Neural cell (in vitro differentiated cells): ENCODE measurements at regions not wholly inside any gene's neighbourhood (a gene's known extent, or its start where the extent isn't known, plus 50 kb on each side); places are given as distances from the start of the nearest gene placed in this dataset.

ENCODE experiments used
- H2AFZ ChIP-seq: fragments of 200-600, 300-800 bp; sonication (generic), shearing (Covaris generic); 2 replicates; pipeline ENCODE4 v1.6.0; 2014; ENCODE audit warnings: low read depth, mild to moderate bottlenecking, antibody characterized with exemption, low read length, moderate library complexity
- H3F3A ChIP-seq: fragments of 200-600 bp; shearing (Covaris generic); 2 replicates; pipeline ENCODE4 v1.6.1; 2016; ENCODE audit warnings: mild to moderate bottlenecking, moderate library complexity, mixed read lengths, antibody characterized with exemption, low read length; ENCODE audit not compliant: insufficient read depth, poor library complexity, severe bottlenecking
- H3K27ac ChIP-seq: fragments of 200-600, 300-800 bp; sonication (generic), shearing (Covaris generic); 2 replicates; pipeline ENCODE4 v1.5.1; 2014; ENCODE audit warnings: mild to moderate bottlenecking, low read length, moderate library complexity
- H3K27me3 ChIP-seq: fragments of 300-800, 200-600 bp; sonication (generic), shearing (Covaris generic); 2 replicates; pipeline ENCODE4 v1.6.0; 2014; ENCODE audit warnings: mild to moderate bottlenecking, low read depth, low read length, moderate library complexity; ENCODE audit not compliant: insufficient read depth
- H3K36me3 ChIP-seq: fragments of 300-800, 200-600 bp; sonication (generic), shearing (Covaris generic); 2 replicates; pipeline ENCODE4 v1.5.1; 2014; ENCODE audit warnings: mild to moderate bottlenecking, antibody characterized with exemption, low read length, moderate library complexity; ENCODE audit not compliant: insufficient read depth
- H3K4me2 ChIP-seq: fragments of 300-800, 200-600 bp; sonication (generic), shearing (Covaris generic); 2 replicates; pipeline ENCODE4 v1.6.0; 2014; ENCODE audit warnings: mild to moderate bottlenecking, low read length
- H3K4me3 ChIP-seq: fragments of 300-800, 200-600 bp; sonication (generic), shearing (Covaris generic); 2 replicates; pipeline ENCODE4 v1.5.1; 2014; ENCODE audit warnings: mild to moderate bottlenecking, low read length, moderate library complexity
- H3K79me2 ChIP-seq: fragments of 200-600 bp; shearing (Covaris generic); replicated peaks from 2 replicates; pipeline ENCODE4 v1.6.0; 2014; ENCODE audit warnings: mild to moderate bottlenecking, low read length, moderate library complexity; ENCODE audit not compliant: insufficient read depth
- H3K9ac ChIP-seq: fragments of 300-800, 200-600 bp; sonication (generic), shearing (Covaris generic); 2 replicates; pipeline ENCODE4 v1.6.1; 2016; ENCODE audit warnings: mild to moderate bottlenecking, low read length, mixed read lengths
- H3K9me2 ChIP-seq: fragments of 200-600 bp; shearing (Covaris generic); 2 replicates; pipeline ENCODE4 v1.6.1; 2016; ENCODE audit warnings: mild to moderate bottlenecking, low read length, mixed read lengths; ENCODE audit not compliant: insufficient read depth
- H3K9me3 ChIP-seq: fragments of 200-600, 300-800 bp; sonication (generic), shearing (Covaris generic); 2 replicates; pipeline ENCODE4 v1.6.1; 2016; ENCODE audit warnings: mild to moderate bottlenecking, mixed run types, low read length, moderate library complexity, mixed read lengths
- H4K20me1 ChIP-seq: fragments of 200-600 bp; shearing (Covaris generic); 2 replicates; pipeline ENCODE4 v1.6.1; 2016; ENCODE audit warnings: mild to moderate bottlenecking, mixed run types; ENCODE audit not compliant: insufficient read depth
- EP300 ChIP-seq: fragments of 450-650 bp; conservative IDR thresholded peaks from 2 replicates; pipeline ENCODE4 v1.6.1; 2014; ENCODE audit warnings: antibody characterized with exemption, mild to moderate bottlenecking, moderate library complexity; ENCODE audit not compliant: poor library complexity, severe bottlenecking
- EZH2 ChIP-seq: fragments of 200-600, 300-800 bp; shearing (Covaris generic), sonication (generic); IDR thresholded peaks from 2 replicates; pipeline ENCODE4 v1.6.1; 2014; ENCODE audit warnings: antibody characterized with exemption, low read length, borderline replicate concordance, mild to moderate bottlenecking; ENCODE audit not compliant: insufficient read depth, poor library complexity, severe bottlenecking
- POLR2AphosphoS5 ChIP-seq: IDR thresholded peaks from 2 replicates; pipeline ENCODE4 v1.6.1; 2012
- RAD21 ChIP-seq: fragments of 450-650 bp; conservative IDR thresholded peaks from 2 replicates; pipeline ENCODE4 v1.6.1; 2014; ENCODE audit warnings: antibody characterized with exemption, mild to moderate bottlenecking, moderate library complexity
- SMC3 ChIP-seq: fragments of 450-650 bp; conservative IDR thresholded peaks from 2 replicates; pipeline ENCODE4 v1.6.1; 2014; ENCODE audit warnings: antibody characterized with exemption, mild to moderate bottlenecking, moderate library complexity; ENCODE audit not compliant: poor library complexity
- TAF1 ChIP-seq: IDR thresholded peaks from 2 replicates; pipeline ENCODE4 v1.6.1; 2012; ENCODE audit warnings: low read depth
- TF ChIP-seq, protein P1 (sequence below): fragments of 450-650 bp; IDR thresholded peaks from 2 replicates; pipeline ENCODE4 v1.5.1; 2014; ENCODE audit warnings: antibody characterized with exemption, mild to moderate bottlenecking, moderate library complexity; ENCODE audit not compliant: poor library complexity, severe bottlenecking
- TF ChIP-seq, protein P2 (sequence below): IDR thresholded peaks from 2 replicates; pipeline ENCODE4 v1.6.1; 2012; ENCODE audit warnings: borderline replicate concordance

GRCh38 chr10:9670911-9671310 lies 1346.8 kb upstream of the CELF2 start:
- Histone ChIP-seq H2AFZ (no peak overlapping the region), H3F3A (no peaks in the 10 kb centered on the region), H3K36me3 (no peaks in the 10 kb centered on the region), H3K4me2 (peak overlapping the region; percentile 40), H3K27ac (peak overlapping the region; percentile 14), H3K27me3 (no peaks in the 10 kb centered on the region), H3K4me3 (no peak overlapping the region), H3K9me3 (no peaks in the 10 kb centered on the region), H3K79me2 (no peaks in the 10 kb centered on the region), H4K20me1 (no peaks in the 10 kb centered on the region), H3K9me2 (no peaks in the 10 kb centered on the region), H3K9ac (no peak overlapping the region)
- TF ChIP-seq, protein P1, sequence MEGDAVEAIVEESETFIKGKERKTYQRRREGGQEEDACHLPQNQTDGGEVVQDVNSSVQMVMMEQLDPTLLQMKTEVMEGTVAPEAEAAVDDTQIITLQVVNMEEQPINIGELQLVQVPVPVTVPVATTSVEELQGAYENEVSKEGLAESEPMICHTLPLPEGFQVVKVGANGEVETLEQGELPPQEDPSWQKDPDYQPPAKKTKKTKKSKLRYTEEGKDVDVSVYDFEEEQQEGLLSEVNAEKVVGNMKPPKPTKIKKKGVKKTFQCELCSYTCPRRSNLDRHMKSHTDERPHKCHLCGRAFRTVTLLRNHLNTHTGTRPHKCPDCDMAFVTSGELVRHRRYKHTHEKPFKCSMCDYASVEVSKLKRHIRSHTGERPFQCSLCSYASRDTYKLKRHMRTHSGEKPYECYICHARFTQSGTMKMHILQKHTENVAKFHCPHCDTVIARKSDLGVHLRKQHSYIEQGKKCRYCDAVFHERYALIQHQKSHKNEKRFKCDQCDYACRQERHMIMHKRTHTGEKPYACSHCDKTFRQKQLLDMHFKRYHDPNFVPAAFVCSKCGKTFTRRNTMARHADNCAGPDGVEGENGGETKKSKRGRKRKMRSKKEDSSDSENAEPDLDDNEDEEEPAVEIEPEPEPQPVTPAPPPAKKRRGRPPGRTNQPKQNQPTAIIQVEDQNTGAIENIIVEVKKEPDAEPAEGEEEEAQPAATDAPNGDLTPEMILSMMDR, result no peak
- no peak for TF ChIP-seq TAF1
- peak; percentile 9 for TF ChIP-seq EP300
- no peak for TF ChIP-seq RAD21
- no peak for TF ChIP-seq SMC3
- no peak for TF ChIP-seq EZH2

- H3K27me3 ChIP-seq, result no peaks in the 10 kb centered on the region
- H3K4me2 ChIP-seq, result no peak overlapping the region
These were observed 1336.0 kb upstream of the CELF2 start for GRCh38 chr10:9681655-9682054.

More at GRCh38 chr10:9681655-9682054, 1336.0 kb upstream of the CELF2 start:
- Histone ChIP-seq H3F3A (no peaks in the 10 kb centered on the region), H3K9me2 (no peaks in the 10 kb centered on the region), H4K20me1 (no peaks in the 10 kb centered on the region), H3K36me3 (no peaks in the 10 kb centered on the region), H3K9ac (no peak overlapping the region), H2AFZ (no peak overlapping the region), H3K9me3 (no peaks in the 10 kb centered on the region), H3K27ac (no peak overlapping the region), H3K79me2 (no peaks in the 10 kb centered on the region), H3K4me3 (no peak overlapping the region)
- TF ChIP-seq POLR2AphosphoS5, result no peak
- TF ChIP-seq EP300, result no peak
- TF ChIP-seq SMC3, result no peak
- no peak for TF ChIP-seq EZH2
- TF ChIP-seq TAF1, result no peak
- no peak for TF ChIP-seq RAD21
- TF ChIP-seq, protein P2, sequence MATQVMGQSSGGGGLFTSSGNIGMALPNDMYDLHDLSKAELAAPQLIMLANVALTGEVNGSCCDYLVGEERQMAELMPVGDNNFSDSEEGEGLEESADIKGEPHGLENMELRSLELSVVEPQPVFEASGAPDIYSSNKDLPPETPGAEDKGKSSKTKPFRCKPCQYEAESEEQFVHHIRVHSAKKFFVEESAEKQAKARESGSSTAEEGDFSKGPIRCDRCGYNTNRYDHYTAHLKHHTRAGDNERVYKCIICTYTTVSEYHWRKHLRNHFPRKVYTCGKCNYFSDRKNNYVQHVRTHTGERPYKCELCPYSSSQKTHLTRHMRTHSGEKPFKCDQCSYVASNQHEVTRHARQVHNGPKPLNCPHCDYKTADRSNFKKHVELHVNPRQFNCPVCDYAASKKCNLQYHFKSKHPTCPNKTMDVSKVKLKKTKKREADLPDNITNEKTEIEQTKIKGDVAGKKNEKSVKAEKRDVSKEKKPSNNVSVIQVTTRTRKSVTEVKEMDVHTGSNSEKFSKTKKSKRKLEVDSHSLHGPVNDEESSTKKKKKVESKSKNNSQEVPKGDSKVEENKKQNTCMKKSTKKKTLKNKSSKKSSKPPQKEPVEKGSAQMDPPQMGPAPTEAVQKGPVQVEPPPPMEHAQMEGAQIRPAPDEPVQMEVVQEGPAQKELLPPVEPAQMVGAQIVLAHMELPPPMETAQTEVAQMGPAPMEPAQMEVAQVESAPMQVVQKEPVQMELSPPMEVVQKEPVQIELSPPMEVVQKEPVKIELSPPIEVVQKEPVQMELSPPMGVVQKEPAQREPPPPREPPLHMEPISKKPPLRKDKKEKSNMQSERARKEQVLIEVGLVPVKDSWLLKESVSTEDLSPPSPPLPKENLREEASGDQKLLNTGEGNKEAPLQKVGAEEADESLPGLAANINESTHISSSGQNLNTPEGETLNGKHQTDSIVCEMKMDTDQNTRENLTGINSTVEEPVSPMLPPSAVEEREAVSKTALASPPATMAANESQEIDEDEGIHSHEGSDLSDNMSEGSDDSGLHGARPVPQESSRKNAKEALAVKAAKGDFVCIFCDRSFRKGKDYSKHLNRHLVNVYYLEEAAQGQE, result no peak
